CD1c-positive myeloid dendritic cell (primary cell): ENCODE measurements at regions not wholly inside any gene's neighbourhood (a gene's known extent, or its start where the extent isn't known, plus 50 kb on each side); places are given as distances from the start of the nearest gene placed in this dataset.
A peak's percentile ranks its signal among the peaks of the same experiment; 100 is the strongest.
"Not testable (repeated sequence)": the region's sequence is repeated elsewhere in the genome, so short reads cannot be mapped to it uniquely, and the experiment has no call there.

ENCODE experiments used
- DNase-seq: peaks from one replicate; pipeline ENCODE4 v3.0.0-alpha.2; 2016; ENCODE audit errors: extremely low spot score

DNA sequence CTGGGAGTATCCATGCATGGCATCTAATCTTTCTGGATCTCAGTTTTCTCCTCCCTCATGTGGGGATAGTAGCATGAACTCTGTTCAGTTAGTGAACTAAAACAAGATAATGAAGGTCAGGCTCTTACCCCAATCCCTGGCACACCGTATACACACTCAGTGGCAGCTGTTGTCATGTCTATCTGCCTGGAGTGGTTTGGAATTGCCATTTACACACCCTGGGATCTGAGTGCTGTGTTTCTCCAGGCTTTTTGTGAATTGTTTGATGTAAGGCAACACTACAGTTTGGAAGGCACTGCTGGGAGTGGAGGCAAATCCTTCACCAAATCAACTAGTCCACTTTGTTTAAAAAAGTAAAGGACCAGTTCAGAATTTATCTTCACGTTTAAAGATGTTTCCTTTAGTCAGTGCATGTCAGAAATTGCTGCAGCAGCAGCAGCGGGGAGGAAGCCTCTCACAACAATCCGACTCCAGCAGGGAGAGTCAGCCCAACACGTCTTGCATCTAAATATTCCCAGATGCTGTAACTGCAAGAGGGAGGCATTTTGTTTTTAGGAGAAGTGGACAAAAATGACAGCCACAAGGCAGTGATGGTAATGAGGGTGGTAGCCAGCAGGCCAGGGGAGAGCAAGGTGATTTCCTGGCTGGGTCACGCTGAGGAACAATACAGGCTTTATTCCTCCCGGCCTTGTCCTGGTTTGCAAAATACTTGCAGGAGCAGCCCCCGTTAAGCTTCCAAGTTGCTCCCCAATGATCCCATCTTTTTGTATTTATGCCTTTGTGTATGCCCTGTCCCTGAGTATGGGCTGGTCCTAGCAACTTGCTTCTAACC is 128.5 kb upstream of the LRIG1 start:
- DNase-seq, result no peak

DNA sequence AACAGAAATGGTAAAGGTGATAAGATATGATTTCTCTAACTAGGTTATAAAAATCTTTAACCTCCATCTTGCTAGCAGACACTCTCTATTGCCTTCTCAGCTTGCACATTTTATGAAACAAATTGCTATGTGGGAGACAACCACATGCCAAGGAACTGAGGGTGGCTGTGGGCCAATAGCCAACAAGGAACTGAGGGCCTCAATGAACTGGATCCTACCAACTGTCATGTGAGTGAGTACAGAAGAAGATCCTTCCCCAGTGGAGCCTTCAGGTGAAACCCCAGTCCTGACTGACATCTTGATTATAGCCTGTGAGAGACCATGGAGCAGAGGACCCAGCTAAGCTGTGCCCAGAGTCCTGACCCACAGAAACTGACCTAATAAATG is 129.2 kb upstream of the LRIG1 start:
- no peak for DNase-seq

DNA sequence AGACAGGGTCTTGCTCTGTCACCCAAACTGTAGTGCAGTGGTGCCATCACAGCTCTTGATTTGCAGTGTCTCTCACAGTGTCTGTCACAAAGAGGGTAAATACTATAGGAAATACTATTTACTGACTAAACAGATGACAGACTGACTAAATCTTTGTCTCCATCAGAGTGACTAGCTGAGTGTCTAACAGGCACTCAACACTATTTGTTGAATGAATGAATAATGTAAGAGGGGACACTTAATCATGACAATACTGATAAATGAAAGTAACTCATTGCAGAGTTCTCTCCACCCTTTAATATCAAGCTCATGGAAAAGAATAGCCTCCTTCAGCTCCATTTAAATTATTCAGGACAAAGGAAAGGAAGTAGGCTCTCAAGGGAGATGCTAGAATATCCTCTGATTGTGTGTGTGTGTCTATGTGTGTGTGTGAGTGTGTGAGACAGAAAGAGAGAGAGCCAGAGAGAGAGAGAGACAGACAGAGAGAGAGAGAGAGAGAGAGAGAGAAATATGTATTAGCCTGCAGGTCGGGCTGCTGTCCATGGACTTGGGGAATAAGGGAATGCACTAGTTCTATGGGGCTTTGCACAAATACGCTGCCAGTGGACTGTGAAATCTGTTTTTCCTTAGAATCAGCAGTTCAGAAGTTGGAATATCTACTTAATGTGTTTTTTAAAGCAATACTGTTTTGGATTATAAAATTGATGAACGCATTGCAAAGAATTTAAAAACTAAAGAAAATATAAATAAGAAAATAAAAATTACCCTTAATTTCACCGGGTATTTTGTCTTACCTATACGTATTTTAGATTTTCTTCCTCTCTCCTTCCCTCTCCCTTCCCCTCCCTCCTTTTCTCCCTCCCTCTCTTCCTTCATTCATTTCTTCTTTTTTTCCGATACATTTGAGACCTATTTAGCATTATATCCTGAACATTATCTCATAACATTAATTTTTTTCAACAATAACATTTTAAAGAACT is 132.9 kb upstream of the LRIG1 start:
- no peak for DNase-seq

DNA sequence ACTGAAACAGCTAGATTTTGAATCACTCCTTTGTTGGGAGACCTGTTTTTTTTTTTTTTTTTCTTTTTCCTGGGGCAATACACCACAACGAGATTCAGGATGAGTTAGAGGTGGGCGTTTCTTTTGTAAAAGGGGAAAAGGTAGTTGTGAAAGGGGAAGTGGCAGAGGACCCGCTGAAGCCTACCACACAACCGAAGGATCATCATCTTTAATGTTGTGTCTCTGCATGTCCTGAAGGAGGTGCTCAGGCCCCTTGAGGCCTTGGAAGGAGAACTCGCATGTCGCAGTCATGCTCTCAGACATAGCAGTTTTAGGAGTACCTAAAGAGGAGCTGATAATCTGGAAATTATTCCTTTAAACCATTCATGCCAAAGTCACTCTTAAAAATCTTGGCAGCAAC is 137.9 kb upstream of the LRIG1 start:
- DNase-seq, result peak; percentile 56

DNA sequence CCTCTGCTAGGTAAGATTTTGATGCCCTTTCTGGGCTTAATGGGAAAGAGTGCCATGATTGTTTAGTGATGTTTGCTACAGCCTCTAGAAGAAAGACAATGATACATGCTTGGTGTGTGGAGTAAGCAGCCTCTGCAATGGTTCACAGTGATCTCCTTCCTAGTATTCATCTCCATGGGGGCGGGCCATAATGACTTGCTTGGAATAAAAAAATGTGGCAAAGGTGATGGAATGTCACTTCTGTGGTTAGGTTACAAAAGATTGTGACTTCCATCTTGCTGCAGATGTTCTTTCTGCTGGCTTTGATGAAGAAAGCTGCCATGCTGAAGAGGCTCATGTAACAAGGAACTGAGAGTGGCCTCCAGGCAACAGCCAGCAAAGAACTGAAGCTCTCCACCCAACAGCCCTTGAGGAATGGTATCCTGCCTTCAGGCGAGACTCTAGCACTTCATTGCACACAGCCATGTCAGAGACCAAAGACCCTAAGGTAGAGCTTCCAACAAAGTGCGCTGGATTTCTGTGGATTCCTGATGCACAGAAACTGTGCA is 139.1 kb upstream of the LRIG1 start:
- DNase-seq, result peak; percentile 50

DNA sequence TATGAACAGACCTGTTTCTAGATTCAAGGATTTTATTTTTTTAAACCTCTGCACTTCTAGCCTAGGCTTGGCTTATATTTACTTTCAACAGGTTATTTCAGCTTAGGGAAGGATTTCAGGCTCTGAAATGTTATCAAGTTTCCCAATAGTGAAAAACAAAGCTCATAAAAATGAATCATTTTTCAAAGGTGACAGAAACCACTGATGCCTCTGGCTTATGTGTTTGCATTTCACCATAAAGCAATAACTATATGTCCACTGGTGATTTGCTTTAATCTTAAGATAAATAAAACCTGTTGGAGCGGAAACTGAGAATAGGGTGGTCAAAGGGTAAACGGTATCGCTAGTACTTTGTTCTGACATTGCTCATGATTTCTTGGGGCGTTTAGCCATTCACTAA is 141.2 kb upstream of the LRIG1 start:
- no peak for DNase-seq

DNA sequence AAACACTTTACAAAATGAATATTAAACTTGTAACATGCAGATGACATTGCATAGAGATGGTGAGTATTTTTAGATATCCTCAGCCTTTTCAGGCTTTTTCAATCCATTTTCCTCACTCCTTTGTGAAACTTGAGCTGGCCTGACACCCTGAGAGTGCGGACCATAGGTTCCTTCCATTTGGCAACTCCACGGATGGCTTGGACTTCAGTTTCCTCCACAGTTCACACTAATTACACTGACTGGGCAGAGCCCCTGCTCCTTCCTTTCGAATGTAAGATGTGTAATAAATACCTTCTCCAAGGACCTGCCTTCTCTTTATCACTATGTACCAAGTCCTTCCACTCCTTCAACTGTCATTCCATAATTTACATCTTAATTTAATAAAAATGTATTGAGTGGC is 141.7 kb upstream of the LRIG1 start:
- no peak for DNase-seq

DNA sequence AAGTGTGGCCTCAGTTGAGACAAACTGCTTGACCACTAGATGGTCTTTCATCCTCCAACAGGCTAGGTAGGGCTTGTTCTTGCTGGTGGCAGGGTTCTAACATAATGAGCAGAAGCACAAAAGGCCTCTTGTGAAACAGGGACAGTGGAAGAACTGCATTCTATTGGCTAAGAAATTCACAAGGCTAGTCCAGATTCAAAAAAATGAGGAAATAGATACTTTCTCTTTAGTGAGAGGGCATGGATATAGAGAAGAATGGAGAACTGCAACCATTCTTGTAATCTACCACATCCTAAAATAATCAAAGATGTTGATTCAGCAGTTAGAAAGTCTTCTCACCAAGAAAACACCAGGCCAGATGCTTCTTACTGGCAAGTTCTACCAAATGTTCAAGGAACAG is 143.7 kb upstream of the LRIG1 start:
- DNase-seq, result peak; percentile 83

DNA sequence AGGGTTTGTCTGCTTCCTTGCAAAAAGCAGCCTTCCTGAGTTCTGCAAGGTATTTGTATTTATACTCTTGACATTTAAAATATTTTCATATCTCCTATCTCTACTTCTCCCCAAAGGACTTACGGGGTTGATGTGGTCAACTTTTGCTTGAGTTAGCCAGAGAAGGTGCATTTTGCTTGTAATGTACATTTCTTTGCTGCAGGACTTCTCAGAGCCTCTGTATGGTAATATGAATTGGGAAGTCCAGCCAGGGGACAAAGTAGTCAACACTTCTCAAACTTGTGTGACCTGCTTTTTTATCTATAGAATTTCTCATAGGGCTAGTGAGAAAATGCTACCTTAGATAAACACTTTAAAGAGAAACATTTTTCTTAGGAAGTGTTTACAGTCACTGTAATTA is 148.2 kb upstream of the LRIG1 start:
- DNase-seq, result no peak

DNA sequence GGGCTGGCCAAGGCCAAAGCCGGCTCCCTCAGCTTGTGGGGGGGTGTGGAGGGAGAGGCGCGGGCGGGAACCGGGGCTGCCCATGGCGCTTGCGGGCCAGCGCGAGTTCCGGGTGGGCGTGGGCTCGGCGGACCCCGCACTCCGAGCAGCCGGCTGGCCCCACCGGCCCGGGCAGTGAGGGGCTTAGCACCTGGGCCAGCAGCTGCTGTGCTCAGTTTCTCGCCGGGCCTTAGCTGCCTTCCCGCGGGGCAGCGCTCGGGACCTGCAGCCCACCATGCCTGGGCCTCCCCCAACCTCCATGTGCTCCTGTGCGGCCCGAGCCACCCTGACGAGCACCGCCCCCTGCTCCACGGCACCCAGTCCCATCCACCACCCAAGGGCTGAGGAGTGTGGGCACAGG is 150.7 kb upstream of the LRIG1 start:
- DNase-seq, result not testable (repeated sequence)

DNA sequence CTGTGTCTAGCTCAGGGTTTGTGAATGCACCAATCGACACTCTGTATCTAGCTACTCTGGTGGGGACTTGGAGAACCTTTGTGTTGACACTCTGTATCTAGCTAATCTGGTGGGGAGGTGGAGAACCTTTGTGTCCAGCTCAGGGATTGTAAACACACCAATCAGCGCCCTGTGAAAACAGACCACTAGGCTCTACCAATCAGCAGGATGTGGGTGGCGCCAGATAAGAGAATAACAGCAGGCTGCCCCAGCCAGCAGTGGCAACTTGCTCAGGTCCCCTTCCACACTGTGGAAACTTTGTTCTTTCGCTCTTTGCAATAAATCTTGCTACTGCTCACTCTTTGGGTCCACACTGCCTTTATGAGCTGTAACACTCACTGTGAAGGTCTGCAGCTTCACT is 151.3 kb upstream of the LRIG1 start:
- not testable (repeated sequence) for DNase-seq

DNA sequence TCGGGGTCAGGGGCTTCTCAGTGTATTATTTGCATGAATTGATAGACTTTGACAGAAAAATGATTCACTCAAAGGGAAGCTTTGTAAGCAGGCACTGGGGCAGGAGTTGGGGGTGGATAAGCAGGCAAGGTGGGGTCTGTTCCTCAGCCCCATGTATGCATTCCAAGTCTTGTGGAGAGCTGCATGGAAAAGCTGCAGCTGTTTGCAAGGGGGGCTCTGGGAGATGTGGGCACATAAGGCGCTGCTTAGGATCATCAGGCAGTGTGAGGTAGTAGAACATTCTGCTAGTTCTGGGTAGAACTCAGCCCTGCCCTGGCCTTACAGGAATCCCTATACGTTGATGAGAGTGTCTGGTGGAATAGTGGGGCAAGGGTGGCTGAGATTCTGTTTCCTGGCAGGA is 154.2 kb upstream of the LRIG1 start:
- DNase-seq, result no peak

DNA sequence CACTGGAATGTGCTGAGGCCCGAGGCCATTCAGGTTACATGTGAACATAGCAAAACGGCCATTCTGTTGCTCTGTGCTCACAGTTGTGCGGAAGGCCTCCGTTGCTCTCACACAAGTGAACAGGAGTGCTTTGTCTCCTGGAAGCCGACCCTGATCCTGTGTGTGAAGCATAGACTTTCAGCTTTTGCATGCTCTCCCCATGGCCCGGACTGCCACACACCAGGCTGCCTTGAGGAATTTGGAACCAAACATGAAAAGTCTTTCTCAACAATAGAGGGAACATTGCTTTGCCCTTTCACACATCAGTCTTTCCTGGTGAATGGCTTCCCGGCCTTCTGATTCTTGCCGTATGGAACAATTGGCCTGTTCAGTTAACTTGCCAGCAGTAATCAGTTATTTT is 154.8 kb upstream of the LRIG1 start:
- no peak for DNase-seq

DNA sequence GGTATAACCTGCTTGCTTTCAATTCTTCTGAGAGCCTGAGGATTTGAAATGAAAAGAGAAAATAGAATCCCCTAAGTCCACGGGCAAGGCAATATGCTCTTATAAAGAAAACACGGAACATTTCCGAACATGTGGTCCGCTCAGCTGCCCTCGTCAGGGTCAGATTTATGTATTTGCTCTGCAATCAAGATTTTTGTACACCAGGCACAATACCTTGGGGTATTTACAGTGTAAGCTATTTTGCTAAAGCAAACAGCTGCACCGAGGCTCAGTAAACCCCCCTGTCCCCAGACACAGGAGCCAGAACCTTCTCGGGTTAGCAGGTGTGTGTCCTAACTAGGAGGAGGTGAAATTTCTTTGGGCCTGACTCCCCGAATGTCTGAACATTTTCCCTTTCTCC is 155.8 kb upstream of the LRIG1 start:
- DNase-seq, result no peak

DNA sequence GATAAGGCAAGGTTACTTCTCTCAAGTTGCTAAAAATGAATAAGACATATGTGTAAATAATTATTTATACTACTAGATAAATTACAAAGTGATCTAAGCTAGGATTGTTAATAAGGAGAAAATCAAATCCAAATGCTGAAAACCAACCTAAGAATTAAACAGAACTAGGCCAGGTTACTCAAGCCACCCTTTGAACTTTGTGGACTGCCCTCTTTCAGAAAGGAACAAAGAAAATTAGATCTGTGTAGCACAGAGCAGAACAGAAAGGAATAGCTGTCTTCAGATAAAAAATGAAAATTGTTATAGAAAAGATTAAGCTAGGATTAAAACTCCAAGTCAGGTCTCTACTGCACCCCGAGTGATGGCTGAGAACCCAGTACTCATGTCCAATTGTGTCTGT is 158.2 kb upstream of the LRIG1 start:
- no peak for DNase-seq

DNA sequence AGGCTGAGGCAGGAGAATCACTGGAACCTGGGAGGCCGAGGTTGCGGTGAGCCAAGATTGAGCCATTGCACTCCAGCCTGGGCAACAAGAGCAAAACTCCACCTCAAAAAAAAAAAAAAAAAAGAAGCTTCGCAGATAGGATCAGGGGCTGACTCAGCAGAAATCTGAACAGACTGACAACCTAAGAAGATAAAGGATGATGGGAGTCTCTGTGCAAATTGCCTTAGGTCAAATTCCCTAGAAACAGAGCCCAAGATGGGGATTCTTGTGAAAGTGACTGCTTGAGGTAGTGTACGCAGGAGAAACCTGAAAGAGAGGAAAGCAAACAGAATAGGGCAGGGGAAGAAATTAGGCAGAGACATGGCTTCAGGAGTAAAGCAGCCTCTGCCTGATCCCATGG is 160.8 kb upstream of the LRIG1 start:
- no peak for DNase-seq

DNA sequence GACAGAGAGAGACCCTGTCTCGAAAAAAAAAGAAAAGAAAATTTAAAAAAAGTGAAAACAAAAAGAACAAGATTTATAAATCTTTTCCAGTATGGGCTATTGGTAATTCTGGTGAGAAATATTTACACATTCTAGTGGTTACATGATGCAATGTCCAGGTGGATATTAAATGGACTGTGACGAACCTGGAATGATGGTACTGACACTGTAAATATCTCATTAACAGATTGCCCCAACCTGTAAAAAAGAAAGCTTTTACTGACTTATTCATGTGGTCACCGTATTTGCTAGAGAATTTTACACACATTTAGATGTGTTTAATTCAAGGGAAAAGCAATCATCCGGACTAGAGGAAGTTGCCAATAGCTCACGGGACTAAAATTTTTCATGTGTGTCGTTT is 162.1 kb upstream of the LRIG1 start:
- no peak for DNase-seq

DNA sequence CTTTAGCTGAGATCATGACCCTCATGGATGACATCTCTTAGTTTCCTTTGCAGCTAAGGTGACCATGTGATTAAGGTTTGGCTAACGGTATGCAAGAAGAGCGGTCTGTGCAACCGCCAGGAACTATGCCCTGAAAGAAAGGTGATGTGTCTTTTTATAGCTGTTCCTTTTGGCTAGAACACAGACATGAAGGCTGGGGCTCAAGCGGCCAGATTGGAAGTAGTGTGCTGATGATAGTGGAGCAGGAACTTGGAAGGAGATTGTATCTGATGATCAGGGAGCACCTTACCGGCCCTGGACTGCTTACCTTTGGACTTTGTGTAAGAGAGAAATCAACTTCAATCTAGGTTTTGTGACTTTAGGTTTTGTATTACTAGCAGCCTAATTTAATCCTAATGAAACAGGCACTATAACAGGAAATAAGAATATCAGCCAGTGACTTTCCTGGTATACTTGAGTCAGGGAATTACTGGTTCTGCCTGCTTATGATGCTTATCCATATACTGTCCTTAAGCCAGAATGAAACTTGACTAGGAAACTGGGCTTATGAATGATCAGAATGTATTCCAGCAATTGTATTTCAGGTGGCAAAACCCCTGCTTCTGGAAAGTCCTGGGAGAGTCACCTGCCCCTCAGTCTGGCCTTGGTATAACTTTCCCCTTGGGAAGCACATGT is 164.3 kb upstream of the LRIG1 start:
- DNase-seq, result no peak

DNA sequence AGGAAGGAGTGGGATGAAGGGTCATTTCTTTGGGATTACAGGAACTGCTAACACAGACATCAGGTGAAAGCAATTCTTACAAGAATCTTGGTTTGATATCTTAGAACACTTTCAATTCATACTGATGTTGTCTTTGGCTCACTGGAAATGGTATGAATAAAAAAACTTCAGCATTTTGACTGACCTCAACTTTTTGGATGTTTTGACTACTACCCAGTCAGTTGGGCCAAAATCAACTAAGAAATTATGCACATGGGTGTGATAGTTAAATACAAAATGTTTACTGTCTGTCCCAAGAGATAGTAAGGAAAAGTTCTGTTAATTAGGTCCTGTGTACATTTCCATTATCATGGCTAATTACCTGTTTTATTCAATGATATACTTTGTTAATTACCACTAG is 165.5 kb upstream of the LRIG1 start:
- no peak for DNase-seq

DNA sequence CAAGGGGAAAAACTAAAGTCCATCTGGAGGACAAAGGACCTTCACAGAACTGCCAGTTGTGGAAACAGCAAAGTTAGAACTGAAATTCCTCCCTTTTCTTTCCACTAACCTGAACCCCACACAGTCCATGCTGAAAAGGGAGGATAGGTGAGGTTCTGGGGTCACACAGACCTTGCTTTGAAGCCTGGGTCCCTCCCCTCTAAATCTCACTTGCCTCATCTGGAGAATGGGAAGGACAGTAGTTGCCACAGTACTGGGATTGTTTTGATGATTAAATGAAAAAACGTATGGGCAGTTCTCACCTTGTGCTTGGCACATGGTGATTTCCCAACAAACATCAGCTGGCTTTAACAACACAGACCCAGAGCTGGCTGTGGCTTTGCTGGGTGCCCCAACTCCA is 166.4 kb upstream of the LRIG1 start:
- DNase-seq, result no peak

DNA sequence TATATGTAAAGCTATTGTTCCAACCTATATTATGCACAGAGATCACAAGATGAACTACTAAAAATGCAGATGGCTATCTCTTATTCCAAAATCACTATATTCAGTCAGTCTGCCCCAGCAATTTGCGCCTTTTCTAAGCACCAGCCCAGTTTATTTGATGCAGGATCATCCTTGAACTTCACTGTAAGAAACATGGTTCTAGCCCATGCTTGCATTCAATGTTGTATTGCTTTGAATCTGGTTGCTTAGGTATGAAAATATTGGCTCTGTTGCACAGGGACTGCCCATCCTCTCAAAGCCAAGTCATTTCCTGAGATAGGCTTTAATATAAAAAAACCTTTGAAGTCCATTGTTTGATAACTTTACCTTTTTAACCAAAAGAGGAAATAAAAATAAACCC is 170.5 kb upstream of the LRIG1 start:
- DNase-seq, result no peak

DNA sequence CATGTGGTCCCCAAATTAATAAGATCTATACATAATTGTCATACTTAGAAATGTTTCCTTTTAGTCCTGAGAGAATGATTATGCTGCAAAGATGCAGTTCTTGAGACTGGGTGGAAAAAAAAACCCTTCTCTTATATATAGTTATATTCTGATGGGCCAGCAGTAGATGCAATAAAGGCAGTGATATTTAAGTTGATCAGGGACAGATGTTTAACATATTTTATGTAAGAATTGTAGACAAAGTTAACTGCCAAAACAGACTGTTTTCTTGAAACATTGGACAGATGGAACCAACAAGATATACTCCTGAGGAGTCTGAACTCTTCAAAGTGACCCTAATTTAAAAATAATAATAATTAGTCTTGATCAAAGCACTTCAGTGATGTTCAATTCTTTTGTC is 172.0 kb upstream of the LRIG1 start:
- no peak for DNase-seq
